ENCODE measurements at regions not wholly inside any gene's neighbourhood (a gene's known extent, or its start where the extent isn't known, plus 50 kb on each side); places are given as distances from the start of the nearest gene placed in this dataset.
"Not testable (repeated sequence)": the region's sequence is repeated elsewhere in the genome, so short reads cannot be mapped to it uniquely, and the experiment has no call there.

DNA sequence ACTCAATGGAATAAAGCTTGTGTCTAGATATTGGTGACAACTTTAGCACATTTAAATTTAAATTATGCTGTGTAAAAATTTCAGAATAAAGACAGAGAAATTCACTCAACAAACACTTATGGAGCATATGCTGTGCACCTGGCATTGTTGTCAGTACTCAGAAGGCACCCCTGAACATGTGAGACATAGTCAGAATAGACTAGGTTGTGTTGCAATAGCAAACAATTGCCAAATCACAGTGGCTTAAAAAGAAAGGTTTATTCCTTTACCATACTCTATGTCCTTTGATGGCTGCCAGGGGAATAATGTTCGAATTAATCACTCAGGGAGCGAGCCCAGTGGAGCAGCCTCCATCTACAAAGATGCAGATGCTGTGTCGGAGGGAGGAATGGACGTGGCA, 72.6 kb upstream of the GBA3 start:
- TF ChIP-seq POLR2A (IDR thresholded peaks at IDR 0.05): not testable (repeated sequence)
- TF ChIP-seq, protein P1, sequence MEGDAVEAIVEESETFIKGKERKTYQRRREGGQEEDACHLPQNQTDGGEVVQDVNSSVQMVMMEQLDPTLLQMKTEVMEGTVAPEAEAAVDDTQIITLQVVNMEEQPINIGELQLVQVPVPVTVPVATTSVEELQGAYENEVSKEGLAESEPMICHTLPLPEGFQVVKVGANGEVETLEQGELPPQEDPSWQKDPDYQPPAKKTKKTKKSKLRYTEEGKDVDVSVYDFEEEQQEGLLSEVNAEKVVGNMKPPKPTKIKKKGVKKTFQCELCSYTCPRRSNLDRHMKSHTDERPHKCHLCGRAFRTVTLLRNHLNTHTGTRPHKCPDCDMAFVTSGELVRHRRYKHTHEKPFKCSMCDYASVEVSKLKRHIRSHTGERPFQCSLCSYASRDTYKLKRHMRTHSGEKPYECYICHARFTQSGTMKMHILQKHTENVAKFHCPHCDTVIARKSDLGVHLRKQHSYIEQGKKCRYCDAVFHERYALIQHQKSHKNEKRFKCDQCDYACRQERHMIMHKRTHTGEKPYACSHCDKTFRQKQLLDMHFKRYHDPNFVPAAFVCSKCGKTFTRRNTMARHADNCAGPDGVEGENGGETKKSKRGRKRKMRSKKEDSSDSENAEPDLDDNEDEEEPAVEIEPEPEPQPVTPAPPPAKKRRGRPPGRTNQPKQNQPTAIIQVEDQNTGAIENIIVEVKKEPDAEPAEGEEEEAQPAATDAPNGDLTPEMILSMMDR (IDR thresholded peaks at IDR 0.05): not testable (repeated sequence)
